GM12872 (cell line): ENCODE measurements at regions not wholly inside any gene's neighbourhood (a gene's known extent, or its start where the extent isn't known, plus 50 kb on each side); places are given as distances from the start of the nearest gene placed in this dataset.

Source experiments
- TF ChIP-seq, protein P1 (sequence below): IDR thresholded peaks from 3 replicates; pipeline ENCODE4 v1.5.1; 2011; ENCODE audit warnings: low read depth, mild to moderate bottlenecking, low read length, moderate library complexity; ENCODE audit not compliant: insufficient read depth

DNA sequence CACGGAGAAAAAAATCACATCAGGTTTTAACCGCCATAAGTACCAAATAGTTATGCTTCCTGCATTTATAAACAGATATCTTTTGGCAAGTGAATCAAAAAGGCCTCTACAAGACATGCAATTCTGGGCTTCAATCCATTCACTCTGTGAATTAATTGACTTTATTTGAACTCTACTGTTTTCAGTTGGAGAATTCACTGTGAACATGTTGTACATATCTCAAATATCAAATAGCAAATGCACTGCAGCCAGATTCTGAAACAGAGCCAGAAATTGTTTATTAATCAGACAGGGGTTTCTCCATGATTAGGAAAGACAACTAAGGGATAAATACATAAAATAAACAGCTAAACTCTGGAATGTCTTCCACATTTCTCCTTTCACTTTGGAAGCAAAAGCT, 445.4 kb upstream of the NFIA start:
- TF ChIP-seq, protein P1, sequence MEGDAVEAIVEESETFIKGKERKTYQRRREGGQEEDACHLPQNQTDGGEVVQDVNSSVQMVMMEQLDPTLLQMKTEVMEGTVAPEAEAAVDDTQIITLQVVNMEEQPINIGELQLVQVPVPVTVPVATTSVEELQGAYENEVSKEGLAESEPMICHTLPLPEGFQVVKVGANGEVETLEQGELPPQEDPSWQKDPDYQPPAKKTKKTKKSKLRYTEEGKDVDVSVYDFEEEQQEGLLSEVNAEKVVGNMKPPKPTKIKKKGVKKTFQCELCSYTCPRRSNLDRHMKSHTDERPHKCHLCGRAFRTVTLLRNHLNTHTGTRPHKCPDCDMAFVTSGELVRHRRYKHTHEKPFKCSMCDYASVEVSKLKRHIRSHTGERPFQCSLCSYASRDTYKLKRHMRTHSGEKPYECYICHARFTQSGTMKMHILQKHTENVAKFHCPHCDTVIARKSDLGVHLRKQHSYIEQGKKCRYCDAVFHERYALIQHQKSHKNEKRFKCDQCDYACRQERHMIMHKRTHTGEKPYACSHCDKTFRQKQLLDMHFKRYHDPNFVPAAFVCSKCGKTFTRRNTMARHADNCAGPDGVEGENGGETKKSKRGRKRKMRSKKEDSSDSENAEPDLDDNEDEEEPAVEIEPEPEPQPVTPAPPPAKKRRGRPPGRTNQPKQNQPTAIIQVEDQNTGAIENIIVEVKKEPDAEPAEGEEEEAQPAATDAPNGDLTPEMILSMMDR = no peak

DNA sequence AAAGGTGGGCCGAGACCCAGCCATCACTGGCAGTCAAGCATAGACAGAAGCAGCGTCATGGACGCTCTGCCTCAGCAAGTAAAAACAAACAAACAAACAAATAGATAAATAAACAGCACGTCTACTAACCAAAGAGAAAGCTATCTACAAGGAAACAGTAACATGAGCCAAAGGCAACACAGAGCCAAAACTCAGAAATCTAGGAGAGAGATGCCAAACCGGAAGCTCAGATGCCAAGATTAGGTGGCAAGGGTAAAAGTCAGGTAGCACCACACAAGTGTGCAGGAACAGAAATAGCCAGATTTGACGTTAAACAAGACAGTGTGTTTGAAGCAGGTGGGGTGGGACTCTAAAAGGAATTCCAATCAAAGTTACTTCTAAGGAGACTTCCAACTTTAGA, 448.3 kb upstream of the NFIA start:
- TF ChIP-seq, protein P1 = no peak

DNA sequence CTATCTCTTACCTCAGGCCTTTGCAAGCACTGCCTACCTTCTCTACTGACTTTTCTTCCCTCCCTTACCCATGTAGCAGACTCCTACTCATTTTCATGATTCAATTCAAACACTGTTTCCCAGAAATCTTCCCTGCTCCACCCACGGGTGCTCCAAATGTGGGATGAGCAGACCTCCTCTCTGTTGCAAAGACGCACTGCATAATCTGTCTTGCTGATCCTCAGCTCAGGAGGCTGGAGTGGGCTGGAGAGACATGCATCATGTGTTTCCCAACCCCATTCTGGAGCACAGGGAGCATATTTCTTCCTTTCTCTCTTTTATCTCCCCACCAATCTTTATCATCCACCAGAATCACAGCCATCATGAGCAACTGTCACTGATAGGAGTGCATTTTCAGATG, 459.9 kb upstream of the NFIA start:
- TF ChIP-seq, protein P1 = no peak

DNA sequence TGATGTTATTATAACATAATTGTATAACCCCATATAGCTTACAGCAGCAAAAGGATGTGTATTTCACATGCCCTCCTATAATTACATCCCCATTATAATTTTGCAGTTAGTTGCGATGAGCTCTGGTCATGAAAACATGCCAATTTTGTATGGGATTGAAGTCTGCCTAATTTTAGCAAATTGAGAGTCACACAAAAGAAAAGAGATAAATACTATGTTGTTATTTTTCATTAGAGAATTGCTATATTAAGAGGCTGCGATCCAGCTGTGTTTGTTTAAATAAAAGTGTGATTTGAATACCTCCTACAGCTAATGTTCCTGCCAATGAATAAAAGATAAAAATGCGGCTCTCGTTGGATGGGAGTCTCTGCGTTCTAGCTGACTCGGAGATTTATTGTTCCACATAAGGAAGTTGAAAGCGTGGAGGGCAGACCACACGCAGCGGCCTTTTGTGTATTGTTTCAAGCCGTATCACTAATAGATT, 461.0 kb upstream of the NFIA start:
- TF ChIP-seq, protein P1 = no peak

DNA sequence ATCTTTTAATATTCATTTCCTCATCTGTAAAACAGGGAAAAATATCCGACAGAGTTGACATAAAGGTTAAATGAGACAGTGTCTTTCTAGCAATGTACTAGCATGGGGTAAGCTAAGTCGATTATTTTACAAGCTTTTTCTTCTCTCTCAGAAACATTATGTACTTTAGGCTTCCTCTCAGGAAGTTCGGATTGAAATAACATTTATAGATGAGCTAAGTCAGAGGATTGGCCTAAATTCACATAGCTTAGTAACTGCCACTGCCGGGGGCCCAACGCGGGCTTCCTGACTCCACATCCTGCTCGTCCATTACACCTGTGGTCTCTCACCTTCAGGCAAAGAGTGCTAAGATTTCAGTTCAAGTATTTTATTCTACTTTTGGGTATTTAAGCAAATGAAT, 462.3 kb upstream of the NFIA start:
- TF ChIP-seq, protein P1 = no peak

DNA sequence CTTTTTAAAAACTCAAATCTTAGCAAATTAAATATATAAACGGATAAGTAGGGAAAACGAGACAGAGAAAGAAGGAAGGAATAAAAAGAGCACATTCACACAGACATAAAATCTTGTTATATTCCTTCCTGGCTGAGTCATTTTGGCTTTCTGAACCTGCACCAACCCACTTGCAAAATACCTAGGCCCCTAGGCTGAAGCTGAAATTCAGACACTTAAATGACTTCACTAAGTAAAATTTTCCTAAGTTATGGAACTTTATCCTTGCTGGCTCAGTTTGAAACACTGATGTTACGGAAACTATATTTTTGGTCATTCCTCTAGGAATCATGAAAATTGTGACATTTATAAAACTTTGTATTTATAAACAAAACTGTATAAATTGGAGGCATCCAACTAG, 462.8 kb upstream of the NFIA start:
- TF ChIP-seq, protein P1 = no peak

DNA sequence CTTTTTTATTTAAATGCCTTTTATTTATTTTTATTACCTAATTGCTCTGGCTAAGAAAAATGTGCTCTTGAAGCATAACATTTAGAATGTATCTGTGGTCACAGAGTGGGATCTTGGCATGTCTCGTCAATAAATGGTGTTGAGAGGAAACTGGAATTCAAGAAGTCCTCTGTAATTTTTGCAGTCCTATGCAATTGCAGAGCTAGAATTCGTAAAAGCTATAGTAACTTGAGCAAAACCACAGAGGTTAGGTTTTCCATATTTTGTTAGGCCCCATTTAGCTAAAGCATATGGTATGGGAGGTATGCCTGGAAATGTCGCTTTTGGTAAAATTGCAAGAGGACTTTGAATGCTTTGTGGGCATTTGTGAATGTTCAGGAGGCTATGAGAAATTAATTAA, 466.7 kb upstream of the NFIA start:
- TF ChIP-seq, protein P1 = no peak

DNA sequence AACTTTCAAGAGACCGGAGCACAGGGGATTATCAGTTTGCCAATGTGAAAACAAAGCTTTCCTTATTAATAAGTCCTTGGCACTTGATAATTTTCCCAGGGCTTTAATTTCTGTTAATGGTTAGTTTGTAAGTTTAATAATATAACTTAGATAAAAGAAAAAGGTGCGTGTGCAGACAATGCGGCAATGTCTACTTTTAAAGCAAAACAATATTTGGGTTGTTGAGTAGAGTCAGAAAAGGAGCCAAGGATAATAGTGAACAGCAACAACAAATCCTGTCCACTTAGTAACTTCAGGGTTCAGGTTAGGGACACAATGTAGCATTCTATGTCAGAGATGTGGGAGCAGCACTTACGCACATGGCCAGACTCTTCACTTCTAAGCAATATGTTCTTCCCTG, 469.6 kb upstream of the NFIA start:
- TF ChIP-seq, protein P1 = no peak
